HUES64 (cell line): ENCODE measurements at regions not wholly inside any gene's neighbourhood (a gene's known extent, or its start where the extent isn't known, plus 50 kb on each side); places are given as distances from the start of the nearest gene placed in this dataset.

Experiments
- H3K27ac ChIP-seq: 2 replicates; pipeline ENCODE4 v1.7.0; 2013; ENCODE audit warnings: low read depth, low read length, inconsistent platforms
- H3K27me3 ChIP-seq: 2 replicates; pipeline ENCODE4 v1.6.1; 2013; ENCODE audit warnings: mild to moderate bottlenecking, low read length; ENCODE audit not compliant: insufficient read depth
- H3K36me3 ChIP-seq: 2 replicates; pipeline ENCODE4 v1.6.1; 2013; ENCODE audit warnings: mild to moderate bottlenecking, low read length; ENCODE audit not compliant: insufficient read depth
- H3K4me1 ChIP-seq: 2 replicates; pipeline ENCODE4 v1.6.1; 2013; ENCODE audit warnings: mild to moderate bottlenecking, low read length, moderate library complexity; ENCODE audit not compliant: insufficient read depth
- H3K4me3 ChIP-seq: 2 replicates; pipeline ENCODE4 v1.5.1; 2013; ENCODE audit warnings: mild to moderate bottlenecking, low read length, moderate library complexity
- H3K9ac ChIP-seq: 2 replicates; pipeline ENCODE4 v1.6.1; 2013; ENCODE audit warnings: mild to moderate bottlenecking, low read depth, low read length
- H3K9me3 ChIP-seq: 2 replicates; pipeline ENCODE4 v1.6.1; 2013; ENCODE audit warnings: low read depth, low read length; ENCODE audit not compliant: insufficient read depth
- WGBS: fragments of 150-250, 120-280 bp; methylation state at CpG from one replicate; pipeline ENCODE4 v1.1.7; 2013; ENCODE audit warnings: missing lambda C conversion rate; 5-methylcytosine and 5-hydroxymethylcytosine counted together

- H3K36me3 ChIP-seq = no peaks in the 10 kb centered on the region
- H3K4me3 ChIP-seq = no peak overlapping the region
- no peak overlapping the region for H3K27ac ChIP-seq
- WGBS = 81% methylated on average over 5 of the region's 5 CpGs
- no peak overlapping the region for H3K9ac ChIP-seq
- no peaks in the 10 kb centered on the region for H3K4me1 ChIP-seq
- no peaks in the 10 kb centered on the region for H3K27me3 ChIP-seq
- H3K9me3 ChIP-seq = no peaks in the 10 kb centered on the region
These were observed 104.5 kb downstream of the NGF start for GRCh38 chr1:115233598-115233997.

- no peaks in the 10 kb centered on the region for H3K4me1 ChIP-seq
- H3K9ac ChIP-seq = no peak overlapping the region
- no peaks in the 10 kb centered on the region for H3K27me3 ChIP-seq
- H3K27ac ChIP-seq = no peak overlapping the region
- H3K9me3 ChIP-seq = no peaks in the 10 kb centered on the region
- WGBS = 95% methylated on average over 3 of the region's 3 CpGs
- H3K4me3 ChIP-seq = no peak overlapping the region
- H3K36me3 ChIP-seq = no peaks in the 10 kb centered on the region
These were observed 107.8 kb downstream of the NGF start for GRCh38 chr1:115230281-115230680.

GRCh38 chr1:115229016-115229415, 109.0 kb downstream of the NGF start:
- H3K4me1 ChIP-seq = no peaks in the 10 kb centered on the region
- H3K4me3 ChIP-seq = no peak overlapping the region
- H3K9ac ChIP-seq = no peak overlapping the region
- 100% methylated on average over 1 of the region's 1 CpG for WGBS
- H3K9me3 ChIP-seq = no peaks in the 10 kb centered on the region
- no peaks in the 10 kb centered on the region for H3K27me3 ChIP-seq
- no peak overlapping the region for H3K27ac ChIP-seq
- H3K36me3 ChIP-seq = no peaks in the 10 kb centered on the region

- H3K4me1 ChIP-seq = no peaks in the 10 kb centered on the region
- H3K4me3 ChIP-seq = no peak overlapping the region
- H3K27me3 ChIP-seq = no peaks in the 10 kb centered on the region
- no peaks in the 10 kb centered on the region for H3K9me3 ChIP-seq
- no peak overlapping the region for H3K9ac ChIP-seq
- H3K27ac ChIP-seq = no peak overlapping the region
- no peaks in the 10 kb centered on the region for H3K36me3 ChIP-seq
- 92% methylated on average over 4 of the region's 4 CpGs for WGBS
These were observed 109.9 kb downstream of the NGF start for GRCh38 chr1:115228191-115228590.

- 94% methylated on average over 8 of the region's 8 CpGs for WGBS
- H3K9ac ChIP-seq = no peak overlapping the region
- no peak overlapping the region for H3K4me3 ChIP-seq
- no peaks in the 10 kb centered on the region for H3K4me1 ChIP-seq
- H3K36me3 ChIP-seq = no peaks in the 10 kb centered on the region
- H3K27me3 ChIP-seq = no peaks in the 10 kb centered on the region
- no peaks in the 10 kb centered on the region for H3K9me3 ChIP-seq
- no peak overlapping the region for H3K27ac ChIP-seq
These were observed 110.5 kb downstream of the NGF start for GRCh38 chr1:115227346-115228082.

- Histone ChIP-seq H3K36me3 (no peaks in the 10 kb centered on the region), H3K27ac (no peak overlapping the region), H3K4me1 (no peaks in the 10 kb centered on the region), H3K9me3 (no peaks in the 10 kb centered on the region), H3K4me3 (no peak overlapping the region), H3K27me3 (no peaks in the 10 kb centered on the region), H3K9ac (no peak overlapping the region)
- WGBS = 94% methylated on average over 11 of the region's 11 CpGs
These were observed 111.9 kb downstream of the NGF start for GRCh38 chr1:115225993-115226685.

- WGBS = 79% methylated on average over 2 of the region's 2 CpGs
These were observed 113.4 kb downstream of the NGF start for GRCh38 chr1:115224636-115225035.

GRCh38 chr1:115222616-115223402, 115.2 kb downstream of the NGF start:
- no peaks in the 10 kb centered on the region for H3K9me3 ChIP-seq
- H3K27me3 ChIP-seq = no peaks in the 10 kb centered on the region
- WGBS = 100% methylated on average over 3 of the region's 3 CpGs
- no peak overlapping the region for H3K4me3 ChIP-seq
- H3K27ac ChIP-seq = no peak overlapping the region
- H3K4me1 ChIP-seq = peaks cover 10% of the 10 kb centered on the region; the same call in 1 of the 2 replicates
- H3K9ac ChIP-seq = no peak overlapping the region
- no peaks in the 10 kb centered on the region for H3K36me3 ChIP-seq

More at GRCh38 chr1:115224636-115225035, 113.4 kb downstream of the NGF start:
- Histone ChIP-seq H3K4me3 (no peak overlapping the region), H3K27me3 (no peaks in the 10 kb centered on the region), H3K27ac (no peak overlapping the region), H3K9ac (no peak overlapping the region), H3K9me3 (no peaks in the 10 kb centered on the region), H3K36me3 (no peaks in the 10 kb centered on the region), H3K4me1 (peaks cover 6% of the 10 kb centered on the region; the same call in 1 of the 2 replicates)

- Histone ChIP-seq H3K4me3 (no peak overlapping the region), H3K27ac (no peak overlapping the region), H3K36me3 (no peaks in the 10 kb centered on the region), H3K9ac (no peak overlapping the region), H3K9me3 (no peaks in the 10 kb centered on the region), H3K4me1 (peaks cover 10% of the 10 kb centered on the region; the same call in 1 of the 2 replicates), H3K27me3 (no peaks in the 10 kb centered on the region)
- WGBS = 80% methylated on average over 17 of the region's 17 CpGs
These were observed 117.4 kb downstream of the NGF start for GRCh38 chr1:115220340-115221270.

- Histone ChIP-seq H3K36me3 (no peaks in the 10 kb centered on the region), H3K27me3 (no peaks in the 10 kb centered on the region), H3K4me3 (no peak overlapping the region), H3K9ac (no peak overlapping the region), H3K27ac (no peak overlapping the region), H3K4me1 (peaks cover 10% of the 10 kb centered on the region; the same call in 1 of the 2 replicates), H3K9me3 (no peaks in the 10 kb centered on the region)
- 81% methylated on average over 6 of the region's 6 CpGs for WGBS
These were observed 118.1 kb downstream of the NGF start for GRCh38 chr1:115219927-115220326.
